Dermis microvascular lymphatic vessel endothelial cell (primary cell): ENCODE measurements at regions not wholly inside any gene's neighbourhood (a gene's known extent, or its start where the extent isn't known, plus 50 kb on each side); places are given as distances from the start of the nearest gene placed in this dataset.
"Not testable (repeated sequence)": the region's sequence is repeated elsewhere in the genome, so short reads cannot be mapped to it uniquely, and the experiment has no call there.

Source experiments
- DNase-seq, 2 donors: peaks; one replicate each; pipeline versions ENCODE4 v3.0.0 to v3.0.0-alpha.2; 2010; ENCODE audit warnings: low read depth in 2 of 2

GRCh38 chr6:15158821-15159619, 86.8 kb upstream of the JARID2 start:
- no peak for DNase-seq

- no peak for DNase-seq
Measured at GRCh38 chr6:15160812-15161211, 85.1 kb upstream of the JARID2 start.

- DNase-seq, result not testable (repeated sequence)
Measured at GRCh38 chr6:15164855-15165254, 81.0 kb upstream of the JARID2 start.

- DNase-seq, result no peak
Measured at GRCh38 chr6:15166121-15166520, 79.7 kb upstream of the JARID2 start.

GRCh38 chr6:15170126-15170525, 75.7 kb upstream of the JARID2 start:
- no peak for DNase-seq

- DNase-seq, result no peak
Measured at GRCh38 chr6:15171026-15171425, 74.8 kb upstream of the JARID2 start.

- DNase-seq, result no peak
Measured at GRCh38 chr6:15176816-15177370, 69.0 kb upstream of the JARID2 start.

GRCh38 chr6:15183979-15184378, 61.9 kb upstream of the JARID2 start:
- DNase-seq, result no peak

- no peak for DNase-seq
Measured at GRCh38 chr6:15184441-15184861, 61.4 kb upstream of the JARID2 start.

GRCh38 chr6:15185111-15185510, 60.8 kb upstream of the JARID2 start:
- not testable (repeated sequence) for DNase-seq

- DNase-seq, result not testable (repeated sequence)
Measured at GRCh38 chr6:15193451-15193850, 52.4 kb upstream of the JARID2 start.

- DNase-seq, result no peak
Measured at GRCh38 chr6:15194453-15194852, 51.4 kb upstream of the JARID2 start.
